Adrenal gland (tissue), 5 donors: ENCODE measurements at regions not wholly inside any gene's neighbourhood (a gene's known extent, or its start where the extent isn't known, plus 50 kb on each side); places are given as distances from the start of the nearest gene placed in this dataset.

Experiments used
- POLR2A ChIP-seq, 2 donors: fragments of 450-650 bp; IDR thresholded peaks; one replicate each; pipeline ENCODE4 v1.6.1; 2017; ENCODE audit warnings: antibody characterized with exemption in 2 of 2, mild to moderate bottlenecking in 2 of 2, moderate library complexity in 1 of 2
- TF ChIP-seq, protein P1 (sequence below), 6 experiments: fragments of 450-650 bp in 4 of 6; fragments of 200-600 bp in 2 of 6; sonication (generic) in 1 of 6; IDR thresholded peaks; 1 replicate in 5 of 6; 2 replicates in 1 of 6; pipeline versions ENCODE4 v1.5.1 to v1.8.0; 2016 to 2021; ENCODE audit warnings: antibody characterized with exemption in 6 of 6, mild to moderate bottlenecking in 2 of 6, moderate library complexity in 1 of 6
- donor health status: DM: no; HTN: no; CAD: no.

DNA sequence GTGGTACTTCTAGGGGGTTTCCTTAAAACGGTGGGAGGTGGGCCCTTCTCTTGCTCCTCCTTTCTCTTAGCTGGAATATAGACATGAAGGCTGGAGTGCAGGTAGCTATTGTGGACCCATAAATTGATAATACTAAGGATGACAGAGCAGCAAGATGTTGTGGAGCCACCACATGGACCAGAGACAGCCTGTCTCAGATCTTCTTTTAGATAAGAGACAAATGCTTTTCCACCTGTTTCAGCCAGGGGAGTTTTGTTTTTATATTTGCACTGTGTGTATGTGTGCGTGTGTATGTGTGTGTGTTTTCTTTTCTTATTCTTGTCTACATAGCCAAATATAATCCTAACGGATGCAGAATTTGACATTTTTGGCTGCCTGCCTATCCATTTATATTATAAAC, 62.9 kb upstream of the HIF1A start:
- TF ChIP-seq, protein P1, sequence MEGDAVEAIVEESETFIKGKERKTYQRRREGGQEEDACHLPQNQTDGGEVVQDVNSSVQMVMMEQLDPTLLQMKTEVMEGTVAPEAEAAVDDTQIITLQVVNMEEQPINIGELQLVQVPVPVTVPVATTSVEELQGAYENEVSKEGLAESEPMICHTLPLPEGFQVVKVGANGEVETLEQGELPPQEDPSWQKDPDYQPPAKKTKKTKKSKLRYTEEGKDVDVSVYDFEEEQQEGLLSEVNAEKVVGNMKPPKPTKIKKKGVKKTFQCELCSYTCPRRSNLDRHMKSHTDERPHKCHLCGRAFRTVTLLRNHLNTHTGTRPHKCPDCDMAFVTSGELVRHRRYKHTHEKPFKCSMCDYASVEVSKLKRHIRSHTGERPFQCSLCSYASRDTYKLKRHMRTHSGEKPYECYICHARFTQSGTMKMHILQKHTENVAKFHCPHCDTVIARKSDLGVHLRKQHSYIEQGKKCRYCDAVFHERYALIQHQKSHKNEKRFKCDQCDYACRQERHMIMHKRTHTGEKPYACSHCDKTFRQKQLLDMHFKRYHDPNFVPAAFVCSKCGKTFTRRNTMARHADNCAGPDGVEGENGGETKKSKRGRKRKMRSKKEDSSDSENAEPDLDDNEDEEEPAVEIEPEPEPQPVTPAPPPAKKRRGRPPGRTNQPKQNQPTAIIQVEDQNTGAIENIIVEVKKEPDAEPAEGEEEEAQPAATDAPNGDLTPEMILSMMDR (IDR thresholded peaks at IDR 0.05): no peak
- TF ChIP-seq POLR2A (IDR thresholded peaks at IDR 0.05): no peak
